IPS DF 4.7 (cell line): ENCODE measurements at regions not wholly inside any gene's neighbourhood (a gene's known extent, or its start where the extent isn't known, plus 50 kb on each side); places are given as distances from the start of the nearest gene placed in this dataset.

Experiments
- DNase-seq: peaks from one replicate; pipeline ENCODE4 v3.0.0-alpha.2; 2013; ENCODE audit warnings: low spot score; ENCODE audit errors: extremely low read depth

GRCh38 chr2:16466133-16466820 is 199.4 kb downstream of the CYRIA start:
- DNase-seq: no peak

GRCh38 chr2:16464641-16465040 is 201.0 kb downstream of the CYRIA start:
- no peak for DNase-seq

- no peak for DNase-seq
Measured at GRCh38 chr2:16462958-16463357, 202.7 kb downstream of the CYRIA start.

GRCh38 chr2:16461672-16462071 is 204.0 kb downstream of the CYRIA start:
- no peak for DNase-seq

- DNase-seq: no peak
Measured at GRCh38 chr2:16459606-16460005, 206.0 kb downstream of the CYRIA start.

GRCh38 chr2:16454621-16455020 is 211.0 kb downstream of the CYRIA start:
- no peak for DNase-seq

- DNase-seq: no peak
Measured at GRCh38 chr2:16452123-16452522, 213.5 kb downstream of the CYRIA start.

- DNase-seq: no peak
Measured at GRCh38 chr2:16446706-16447105, 218.9 kb downstream of the CYRIA start.

- no peak for DNase-seq
Measured at GRCh38 chr2:16442971-16443370, 222.7 kb downstream of the CYRIA start.

GRCh38 chr2:16441431-16441830 is 224.2 kb downstream of the CYRIA start:
- DNase-seq: no peak

GRCh38 chr2:16440898-16441297 is 224.7 kb downstream of the CYRIA start:
- no peak for DNase-seq

GRCh38 chr2:16438613-16439321 is 226.9 kb downstream of the CYRIA start:
- no peak for DNase-seq

- no peak for DNase-seq
Measured at GRCh38 chr2:16437189-16437588, 228.4 kb downstream of the CYRIA start.

GRCh38 chr2:16434393-16434792 is 231.2 kb downstream of the CYRIA start:
- DNase-seq: no peak

- DNase-seq: no peak
Measured at GRCh38 chr2:16430846-16431245, 234.8 kb downstream of the CYRIA start.

- no peak for DNase-seq
Measured at GRCh38 chr2:16429431-16430145, 236.0 kb downstream of the CYRIA start.

- no peak for DNase-seq
Measured at GRCh38 chr2:16429002-16429401, 236.6 kb downstream of the CYRIA start.

- DNase-seq: no peak
Measured at GRCh38 chr2:16425462-16426336, 239.9 kb downstream of the CYRIA start.

- DNase-seq: no peak
Measured at GRCh38 chr2:16420421-16420820, 245.2 kb downstream of the CYRIA start.

- no peak for DNase-seq
Measured at GRCh38 chr2:16417726-16418125, 247.9 kb downstream of the CYRIA start.

GRCh38 chr2:16416651-16417050 is 249.0 kb downstream of the CYRIA start:
- DNase-seq: no peak
